ENCODE measurements at regions not wholly inside any gene's neighbourhood (a gene's known extent, or its start where the extent isn't known, plus 50 kb on each side); places are given as distances from the start of the nearest gene placed in this dataset.

GRCh38 chr2:118525346-118525745 lies 322.1 kb downstream of the EN1 start:
- H3K9ac ChIP-seq (ENCODE audit: insufficient read depth in 1 of 2, low read depth in 2 of 2, low read length in 2 of 2): no peak overlapping the region
- no peak overlapping the region for H3K27ac ChIP-seq (ENCODE audit: extremely low read depth, low read depth, low read length)
- in situ Hi-C loops (cut with MboI): no loop called here
- no peak for ATAC-seq
- H3K4me1 ChIP-seq (replicated peaks in 1 of 2; ENCODE audit: control insufficient read depth in 2 of 2, insufficient read depth in 2 of 2, low read length in 2 of 2): no peaks in the 10 kb centered on the region
- no peaks in the 10 kb centered on the region for H3K9me1 ChIP-seq (ENCODE audit: control insufficient read depth, insufficient read depth, low read length)
- no peak overlapping the region for H3K4me3 ChIP-seq
- no peaks in the 10 kb centered on the region for H3K9me3 ChIP-seq (replicated peaks; ENCODE audit: control insufficient read depth, insufficient read depth, low read depth, low read length)
- H3K27me3 ChIP-seq (ENCODE audit: control insufficient read depth in 2 of 2, insufficient read depth in 2 of 2, low read length in 2 of 2): no peaks in the 10 kb centered on the region
- ChIA-PET CTCF (ENCODE audit: low intra/inter-chr PET ratio) (no interaction called here), POLR2A (no interaction called here)
- no peak for DNase-seq (ENCODE audit: extremely low read depth in 1 of 4, low spot score in 3 of 4)
- H2AFZ ChIP-seq (ENCODE audit: low read depth, low read length): no peak overlapping the region
- intact Hi-C loops (cut with micrococcal nuclease): no loop called here
- no peak overlapping the region for H3K4me2 ChIP-seq (ENCODE audit: insufficient read depth, low read length)
- H3K79me2 ChIP-seq (ENCODE audit: control insufficient read depth, insufficient read depth, low read length): no peaks in the 10 kb centered on the region
- H4K20me1 ChIP-seq (replicated peaks; ENCODE audit: control insufficient read depth, insufficient read depth, low read length): no peaks in the 10 kb centered on the region
- H3K36me3 ChIP-seq (ENCODE audit: control insufficient read depth, insufficient read depth, low read length): no peaks in the 10 kb centered on the region
- FAIRE-seq: no peak
- TF ChIP-seq ELF2 (CRISPR knock-in tag; IDR thresholded peaks at IDR 0.05) (no peak), HNRNPLL (IDR thresholded peaks at IDR 0.05; ENCODE audit: low read depth, low read length, poor library complexity, severe bottlenecking) (no peak), HOXB6 (CRISPR knock-in tag; IDR thresholded peaks at IDR 0.05; ENCODE audit: borderline replicate concordance) (no peak), HDAC2 (IDR thresholded peaks at IDR 0.05) (no peak), CREM (IDR thresholded peaks at IDR 0.05; ENCODE audit: low read depth) (no peak), CREBBP (IDR thresholded peaks at IDR 0.05; ENCODE audit: low read depth, low read length) (no peak), AFF1 (IDR thresholded peaks at IDR 0.05; ENCODE audit: low read depth in 1 of 2, partially characterized antibody in 2 of 2) (no peak), STAT5B (CRISPR knock-in tag; IDR thresholded peaks at IDR 0.05) (no peak), BRD9 (IDR thresholded peaks at IDR 0.05; ENCODE audit: low read depth, partially characterized antibody) (no peak), KAT8 (IDR thresholded peaks at IDR 0.05; ENCODE audit: low read depth) (no peak), TFAM (CRISPR knock-in tag; conservative IDR thresholded peaks at IDR 0.05) (no peak)
- TF ChIP-seq, protein P1, sequence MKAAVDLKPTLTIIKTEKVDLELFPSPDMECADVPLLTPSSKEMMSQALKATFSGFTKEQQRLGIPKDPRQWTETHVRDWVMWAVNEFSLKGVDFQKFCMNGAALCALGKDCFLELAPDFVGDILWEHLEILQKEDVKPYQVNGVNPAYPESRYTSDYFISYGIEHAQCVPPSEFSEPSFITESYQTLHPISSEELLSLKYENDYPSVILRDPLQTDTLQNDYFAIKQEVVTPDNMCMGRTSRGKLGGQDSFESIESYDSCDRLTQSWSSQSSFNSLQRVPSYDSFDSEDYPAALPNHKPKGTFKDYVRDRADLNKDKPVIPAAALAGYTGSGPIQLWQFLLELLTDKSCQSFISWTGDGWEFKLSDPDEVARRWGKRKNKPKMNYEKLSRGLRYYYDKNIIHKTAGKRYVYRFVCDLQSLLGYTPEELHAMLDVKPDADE (conservative IDR thresholded peaks at IDR 0.05; ENCODE audit: control insufficient read depth, low read depth, low read length): no peak
- no TSS peak for BruUV-seq (replicated peaks)

Measured in K562 (cell line).